ENCODE measurements at regions not wholly inside any gene's neighbourhood (a gene's known extent, or its start where the extent isn't known, plus 50 kb on each side); places are given as distances from the start of the nearest gene placed in this dataset.

DNA sequence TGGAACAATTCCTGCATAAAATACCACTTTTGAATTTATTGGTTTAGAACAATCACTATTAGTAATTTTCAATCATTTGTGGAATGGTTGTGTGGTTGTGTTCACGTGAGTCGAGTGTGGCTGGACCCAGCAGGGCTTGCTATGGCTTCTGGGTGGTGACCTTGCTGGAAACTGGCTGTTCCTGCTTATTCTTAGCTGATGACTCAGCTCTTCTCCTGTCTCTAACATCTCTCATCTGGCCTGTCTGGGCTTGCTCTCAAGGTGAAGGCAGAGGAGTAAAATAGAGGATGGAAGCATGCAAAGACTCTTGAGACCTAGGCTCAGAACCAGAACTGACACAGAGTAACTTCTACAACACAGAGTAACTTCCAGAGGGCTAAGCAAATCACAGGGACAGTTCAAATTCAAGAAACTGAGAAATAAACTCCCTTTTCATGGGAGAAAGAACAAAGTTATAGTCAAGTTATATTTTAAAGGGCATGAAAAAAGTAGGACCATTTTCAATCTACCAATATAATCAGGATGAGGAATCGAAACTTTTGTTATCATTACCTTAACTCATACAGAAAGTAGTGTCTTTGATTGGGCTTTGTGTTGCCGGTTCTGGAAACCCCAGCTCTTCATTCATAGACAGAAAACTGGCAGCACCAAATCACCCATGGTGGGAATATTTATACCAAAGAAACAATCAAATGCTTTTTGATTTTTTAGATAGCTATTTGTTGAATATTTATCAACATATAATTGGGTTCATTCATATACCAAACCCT lies 665.1 kb downstream of the CDH18 start:
- H3K4me3 ChIP-seq: no peak overlapping the region
- H3K4me1 ChIP-seq (ENCODE audit: low read depth): no peaks in the 10 kb centered on the region
- peaks cover 3% of the 10 kb centered on the region for H3K9me3 ChIP-seq
- intact Hi-C loops (cut with DNase I, micrococcal nuclease): no loop called here
- H3K36me3 ChIP-seq (ENCODE audit: low read depth): no peaks in the 10 kb centered on the region
- DNase-seq (no peak), ATAC-seq (no peak)
- TF ChIP-seq, protein P1, sequence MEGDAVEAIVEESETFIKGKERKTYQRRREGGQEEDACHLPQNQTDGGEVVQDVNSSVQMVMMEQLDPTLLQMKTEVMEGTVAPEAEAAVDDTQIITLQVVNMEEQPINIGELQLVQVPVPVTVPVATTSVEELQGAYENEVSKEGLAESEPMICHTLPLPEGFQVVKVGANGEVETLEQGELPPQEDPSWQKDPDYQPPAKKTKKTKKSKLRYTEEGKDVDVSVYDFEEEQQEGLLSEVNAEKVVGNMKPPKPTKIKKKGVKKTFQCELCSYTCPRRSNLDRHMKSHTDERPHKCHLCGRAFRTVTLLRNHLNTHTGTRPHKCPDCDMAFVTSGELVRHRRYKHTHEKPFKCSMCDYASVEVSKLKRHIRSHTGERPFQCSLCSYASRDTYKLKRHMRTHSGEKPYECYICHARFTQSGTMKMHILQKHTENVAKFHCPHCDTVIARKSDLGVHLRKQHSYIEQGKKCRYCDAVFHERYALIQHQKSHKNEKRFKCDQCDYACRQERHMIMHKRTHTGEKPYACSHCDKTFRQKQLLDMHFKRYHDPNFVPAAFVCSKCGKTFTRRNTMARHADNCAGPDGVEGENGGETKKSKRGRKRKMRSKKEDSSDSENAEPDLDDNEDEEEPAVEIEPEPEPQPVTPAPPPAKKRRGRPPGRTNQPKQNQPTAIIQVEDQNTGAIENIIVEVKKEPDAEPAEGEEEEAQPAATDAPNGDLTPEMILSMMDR (IDR thresholded peaks at IDR 0.05): no peak

DNA sequence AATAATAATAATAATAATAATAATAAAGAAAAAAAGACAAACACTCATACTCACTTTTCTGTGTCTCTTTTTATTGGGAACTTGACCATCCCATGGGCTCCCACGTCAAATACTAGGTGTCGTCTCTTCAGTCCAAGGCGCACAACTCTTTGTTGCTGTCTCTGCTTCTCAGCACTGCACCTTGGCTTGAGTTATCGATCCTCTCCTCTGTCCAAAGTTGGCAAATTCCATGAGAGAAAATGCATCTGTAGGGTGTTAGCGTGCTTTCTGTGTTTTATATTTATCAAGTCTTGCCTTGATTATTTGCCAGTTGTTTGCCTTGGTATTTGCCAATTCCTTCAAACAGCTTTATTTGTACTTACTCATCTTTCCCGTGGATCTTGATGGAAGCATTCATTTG lies 653.7 kb downstream of the CDH18 start:
- Histone ChIP-seq H3K4me1 (ENCODE audit: low read depth) (no peaks in the 10 kb centered on the region), H3K4me3 (no peak overlapping the region), H3K9me3 (peaks cover 30% of the 10 kb centered on the region), H3K36me3 (ENCODE audit: low read depth) (no peaks in the 10 kb centered on the region)
- ATAC-seq (no peak), DNase-seq (no peak)
- intact Hi-C loops (cut with DNase I, micrococcal nuclease): no loop called here
- TF ChIP-seq, protein P1 (IDR thresholded peaks at IDR 0.05): no peak

DNA sequence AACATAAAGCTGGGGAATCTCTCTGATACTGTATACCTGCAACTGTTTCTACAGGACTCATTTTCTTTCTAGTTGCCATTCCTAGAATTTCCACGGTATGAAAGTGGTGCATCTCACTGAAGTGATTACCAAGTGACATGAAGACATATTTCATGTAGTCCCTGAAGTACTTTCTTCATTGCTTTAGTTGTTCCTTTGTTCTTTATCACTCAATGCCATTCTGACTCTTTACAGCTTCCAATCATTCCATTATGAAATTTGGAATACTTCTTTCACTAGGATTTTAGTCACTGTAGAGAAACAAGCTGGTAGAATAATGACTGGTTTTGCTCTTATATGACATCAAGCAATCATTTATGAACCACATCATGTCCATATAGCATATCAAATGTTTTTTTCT lies 645.1 kb downstream of the CDH18 start:
- no peaks in the 10 kb centered on the region for H3K36me3 ChIP-seq (ENCODE audit: low read depth)
- no peaks in the 10 kb centered on the region for H3K4me1 ChIP-seq (ENCODE audit: low read depth)
- no peak overlapping the region for H3K4me3 ChIP-seq
- intact Hi-C loops (cut with DNase I, micrococcal nuclease): no loop called here
- peaks cover 20% of the 10 kb centered on the region for H3K9me3 ChIP-seq
- TF ChIP-seq, protein P1 (IDR thresholded peaks at IDR 0.05): no peak
- DNase-seq (no peak), ATAC-seq (no peak)

DNA sequence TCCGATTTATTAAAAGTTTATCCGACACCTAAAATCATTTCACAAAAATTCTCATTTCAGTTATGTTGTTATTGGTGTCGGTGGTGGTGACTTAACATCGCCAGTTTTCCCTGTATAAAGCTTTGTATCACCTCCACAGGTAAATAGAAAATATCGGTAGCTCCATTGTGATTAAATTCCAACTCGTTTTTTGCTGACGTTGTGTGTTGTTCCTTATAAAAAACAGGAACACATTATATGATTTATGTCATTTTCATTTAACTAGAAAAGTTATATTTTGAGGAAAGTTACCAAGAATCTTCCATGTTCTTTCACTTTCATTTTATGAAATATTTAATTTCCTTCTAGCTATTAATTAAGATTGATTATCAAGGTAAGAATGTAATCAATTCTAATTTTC lies 635.9 kb downstream of the CDH18 start:
- ATAC-seq (no peak), DNase-seq (no peak)
- intact Hi-C loops (cut with DNase I, micrococcal nuclease): no loop called here
- H3K36me3 ChIP-seq (ENCODE audit: low read depth): no peaks in the 10 kb centered on the region
- H3K4me3 ChIP-seq: no peak overlapping the region
- no peaks in the 10 kb centered on the region for H3K9me3 ChIP-seq
- TF ChIP-seq, protein P1 (IDR thresholded peaks at IDR 0.05): no peak
- H3K4me1 ChIP-seq (ENCODE audit: low read depth): no peaks in the 10 kb centered on the region

DNA sequence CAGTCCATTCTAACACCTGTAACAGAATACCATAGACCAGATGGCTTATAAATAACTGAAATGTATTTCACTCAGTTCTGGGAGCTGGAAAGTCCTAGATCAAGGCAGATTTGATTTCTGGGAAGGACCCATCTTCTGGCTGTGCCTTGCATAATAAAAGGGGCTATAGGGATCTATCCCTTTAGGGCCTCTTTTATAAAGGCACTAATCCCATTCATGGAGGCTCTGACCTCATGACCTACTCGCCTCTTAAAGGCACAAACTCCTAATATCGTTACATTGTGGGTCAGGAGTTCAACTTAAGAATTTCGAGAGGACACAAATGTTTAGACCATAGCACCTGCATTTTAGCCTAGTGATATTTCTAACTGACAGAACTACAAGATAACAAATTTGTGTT lies 619.0 kb downstream of the CDH18 start:
- Histone ChIP-seq H3K36me3 (ENCODE audit: low read depth) (no peaks in the 10 kb centered on the region), H3K4me1 (ENCODE audit: low read depth) (no peaks in the 10 kb centered on the region), H3K4me3 (no peak overlapping the region), H3K9me3 (peaks cover 3% of the 10 kb centered on the region)
- TF ChIP-seq, protein P1 (IDR thresholded peaks at IDR 0.05): no peak
- no peak for ATAC-seq
- DNase-seq: no peak
- intact Hi-C loops (cut with DNase I, micrococcal nuclease): no loop called here
